ENCODE measurements at regions not wholly inside any gene's neighbourhood (a gene's known extent, or its start where the extent isn't known, plus 50 kb on each side); places are given as distances from the start of the nearest gene placed in this dataset.
A peak's percentile ranks its signal among the peaks of the same experiment; 100 is the strongest.

DNA sequence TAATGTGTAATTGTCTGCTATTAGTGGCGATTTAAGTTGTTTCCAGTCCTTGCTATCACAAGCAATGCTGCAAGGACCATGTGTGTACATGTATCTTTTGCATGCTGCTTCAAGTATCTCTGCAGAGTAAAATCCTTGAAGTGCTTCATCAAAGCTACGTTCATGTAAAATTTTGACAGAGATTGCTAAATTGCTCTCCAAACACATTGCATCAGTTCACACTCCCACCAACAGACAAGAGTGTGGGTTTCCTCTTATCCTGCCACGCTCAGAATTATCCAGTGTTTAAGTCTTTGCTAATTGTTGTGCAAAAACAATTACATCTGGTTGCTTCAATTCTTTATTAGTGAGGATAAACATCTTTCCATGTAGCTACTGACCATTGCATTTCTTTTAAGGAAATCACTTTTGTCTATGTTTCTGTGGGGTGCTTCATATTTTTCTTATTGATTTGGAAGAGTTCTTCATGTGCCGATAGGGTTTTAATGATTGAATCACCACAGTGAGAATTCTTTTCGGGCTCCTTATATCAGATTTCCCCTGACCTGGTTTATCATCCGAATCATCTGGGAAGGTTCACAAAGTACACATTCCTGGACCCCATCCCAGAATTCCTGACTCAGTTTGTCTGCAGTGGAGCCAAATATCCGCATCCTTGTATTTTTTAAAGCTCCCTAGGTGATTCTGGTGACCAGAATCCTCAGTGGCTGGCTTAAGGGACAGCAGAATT, 56.3 kb upstream of the GALNT2 start:
- peak; percentile 31 for DNase-seq

DNA sequence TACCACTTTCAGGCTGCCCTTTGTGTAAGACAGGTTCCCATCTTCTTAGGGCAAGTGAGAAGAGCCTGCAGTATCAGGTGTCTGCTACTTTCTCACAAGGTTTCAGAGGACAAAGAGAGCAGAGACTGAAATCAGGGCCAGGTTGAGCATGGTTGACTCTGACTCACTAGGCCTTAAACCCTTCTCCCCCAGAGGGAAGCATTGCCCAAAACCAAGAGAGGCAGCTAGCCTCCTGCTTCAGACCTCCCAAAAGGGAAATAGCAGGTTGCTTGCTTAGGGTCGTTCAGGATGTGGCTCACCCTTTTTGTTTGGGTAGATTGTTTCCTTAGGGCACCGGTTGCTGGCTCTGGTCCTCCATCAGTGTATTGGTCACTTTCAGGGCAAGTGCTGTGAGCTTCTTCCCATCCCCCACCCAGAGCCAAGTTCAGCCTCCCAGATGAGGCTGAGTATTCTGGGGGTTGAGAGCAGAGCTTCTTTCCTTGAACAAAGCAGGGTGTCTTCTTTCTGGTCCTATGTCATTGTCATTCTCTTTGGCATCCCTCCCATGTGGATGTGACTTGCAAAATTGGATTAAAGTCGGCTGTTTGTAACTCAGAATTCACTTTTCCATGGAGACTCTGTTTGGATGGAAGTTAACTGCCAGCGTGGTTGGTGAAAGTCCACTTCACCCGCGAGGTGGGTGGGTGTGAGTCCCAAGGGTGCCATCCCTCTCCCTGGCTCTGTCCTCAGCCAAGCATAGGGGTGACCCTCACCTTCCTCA, 55.5 kb upstream of the GALNT2 start:
- peak; percentile 16 for DNase-seq

DNA sequence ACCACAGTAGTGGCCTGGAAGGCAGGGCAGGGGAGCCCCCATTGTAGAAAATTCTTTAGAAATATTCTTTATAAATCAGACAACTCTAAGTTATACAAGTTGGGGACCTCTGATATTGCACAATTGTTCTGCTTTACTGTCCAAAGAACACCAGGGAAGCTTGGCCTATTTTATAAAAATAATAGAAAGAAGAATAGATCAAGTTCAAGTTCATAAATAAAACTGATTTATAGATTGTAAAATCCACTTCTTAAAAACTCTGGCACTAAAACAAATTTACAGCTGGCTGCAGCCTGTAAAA, 55.0 kb upstream of the GALNT2 start:
- no peak for DNase-seq

DNA sequence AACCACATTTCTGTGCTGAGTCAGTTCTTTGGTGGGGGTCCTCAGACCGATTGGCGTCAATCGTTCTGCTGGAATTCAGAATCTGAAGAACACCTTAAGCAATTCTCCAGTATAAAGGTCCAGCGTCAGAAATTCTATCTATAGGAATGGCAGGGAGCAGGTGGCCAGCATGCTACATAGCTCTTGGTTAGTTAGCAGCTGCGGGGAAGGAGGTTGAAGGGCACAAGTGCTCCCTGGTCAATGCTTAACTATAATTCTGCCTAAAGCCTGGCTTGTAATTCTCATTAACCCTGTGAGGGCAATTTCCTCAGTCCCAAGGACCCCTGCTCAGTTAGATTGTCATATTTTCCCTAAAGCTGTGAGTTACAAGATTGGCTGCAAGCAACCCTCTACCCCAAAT, 54.3 kb upstream of the GALNT2 start:
- no peak for DNase-seq

DNA sequence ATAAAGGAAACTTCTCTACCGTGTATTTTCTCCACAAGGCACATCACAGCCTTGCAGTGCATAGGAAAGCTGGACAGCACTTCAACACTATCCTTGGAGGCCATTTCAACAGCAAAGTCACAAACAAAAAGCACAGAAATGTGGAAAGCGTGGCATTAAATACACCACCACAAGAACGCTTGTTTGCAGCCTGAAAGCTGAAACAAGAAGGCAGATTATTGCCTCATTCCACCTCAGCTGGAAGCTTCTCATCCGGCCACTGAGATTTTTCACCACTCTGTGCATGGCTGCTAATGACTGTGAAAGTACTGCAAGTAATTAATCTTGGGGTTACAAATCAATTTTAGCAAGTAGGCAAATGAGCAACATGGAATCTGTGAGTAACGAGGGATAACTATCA, 50.9 kb upstream of the GALNT2 start:
- DNase-seq, result no peak

Data from fibroblast of upper back skin (primary cell).